Natural killer cell treated with Interleukin-12 subunit alpha and Interleukin-12 subunit beta and Interleukin-15 and Interleukin-18, amount 100 ng/mL, for 72 hours (primary cell): ENCODE measurements at regions not wholly inside any gene's neighbourhood (a gene's known extent, or its start where the extent isn't known, plus 50 kb on each side); places are given as distances from the start of the nearest gene placed in this dataset.

Source experiments
- ATAC-seq, 2 donors: fragments of 150-1000 bp; cut with Tn5 transposase in 1 of 2; sonication (Bioruptor Pico), chemical (Tn5 transposase) in 1 of 2; 2 replicates each; pipeline ENCODE4 v1.10.0; 2021
- DNase-seq: peaks from one replicate; pipeline ENCODE4 v3.0.0; 2022; ENCODE audit warnings: low spot score
- H3K27ac Mint-ChIP-seq, 2 donors: 1 replicate in 1 of 2; 2 replicates in 1 of 2; pipeline ENCODE4 v1.8.0; 2022; ENCODE audit warnings: mixed read lengths in 2 of 2, mild to moderate bottlenecking in 1 of 2, moderate library complexity in 1 of 2
- H3K27me3 Mint-ChIP-seq, 2 donors: 1 replicate in 1 of 2; 2 replicates in 1 of 2; pipeline ENCODE4 v1.8.0; 2022; ENCODE audit warnings: mixed read lengths in 2 of 2
- H3K36me3 Mint-ChIP-seq: one replicate; pipeline ENCODE4 v1.8.0; 2022; ENCODE audit warnings: mixed read lengths
- H3K4me1 Mint-ChIP-seq, 2 donors: 1 replicate in 1 of 2; 2 replicates in 1 of 2; pipeline ENCODE4 v1.8.0; 2022; ENCODE audit warnings: low read depth in 2 of 2, mixed read lengths in 2 of 2, mild to moderate bottlenecking in 1 of 2
- H3K4me3 Mint-ChIP-seq: one replicate; pipeline ENCODE4 v1.8.0; 2022; ENCODE audit warnings: mixed read lengths
- H3K9me3 Mint-ChIP-seq: 2 replicates; pipeline ENCODE4 v1.8.0; 2022; ENCODE audit warnings: mixed read lengths

GRCh38 chr12:113630625-113631024 is 159.0 kb upstream of the LHX5 start:
- no peak for DNase-seq
- Mint-ChIP-seq H3K9me3 (peaks cover 3% of the 10 kb centered on the region), H3K27ac (no peak overlapping the region), H3K36me3 (no peaks in the 10 kb centered on the region), H3K4me1 (no peaks in the 10 kb centered on the region), H3K27me3 (peaks cover 0 to 3% of the 10 kb centered on the region in 2 donors), H3K4me3 (no peak overlapping the region)
- no peak for ATAC-seq

- no peak overlapping the region for H3K27ac Mint-ChIP-seq
- peaks cover 3% of the 10 kb centered on the region for H3K9me3 Mint-ChIP-seq
- H3K36me3 Mint-ChIP-seq = no peaks in the 10 kb centered on the region
- H3K4me1 Mint-ChIP-seq = no peaks in the 10 kb centered on the region
- no peak overlapping the region for H3K4me3 Mint-ChIP-seq
- peaks cover 5 to 10% of the 10 kb centered on the region in 2 donors for H3K27me3 Mint-ChIP-seq
- DNase-seq (no peak), ATAC-seq (no peak)
These were observed 153.8 kb upstream of the LHX5 start for GRCh38 chr12:113625499-113625898.

- H3K27me3 Mint-ChIP-seq = peaks cover 13 to 15% of the 10 kb centered on the region in 2 donors
These were observed 150.7 kb upstream of the LHX5 start for GRCh38 chr12:113622410-113622809.

GRCh38 chr12:113620437-113620976 is 148.8 kb upstream of the LHX5 start:
- H3K9me3 Mint-ChIP-seq = peaks cover 3% of the 10 kb centered on the region
- no peak overlapping the region for H3K27ac Mint-ChIP-seq
- ATAC-seq (no peak), DNase-seq (no peak)
- no peak overlapping the region for H3K4me3 Mint-ChIP-seq
- H3K27me3 Mint-ChIP-seq = peaks cover 13 to 22% of the 10 kb centered on the region in 2 donors
- no peaks in the 10 kb centered on the region for H3K4me1 Mint-ChIP-seq
- no peaks in the 10 kb centered on the region for H3K36me3 Mint-ChIP-seq

More at GRCh38 chr12:113622410-113622809, 150.7 kb upstream of the LHX5 start:
- ATAC-seq = no peak
- H3K36me3 Mint-ChIP-seq = no peaks in the 10 kb centered on the region
- no peaks in the 10 kb centered on the region for H3K4me1 Mint-ChIP-seq
- no peak overlapping the region for H3K4me3 Mint-ChIP-seq
- no peak overlapping the region for H3K27ac Mint-ChIP-seq
- DNase-seq = no peak
- peaks cover 3% of the 10 kb centered on the region for H3K9me3 Mint-ChIP-seq

- no peaks in the 10 kb centered on the region for H3K36me3 Mint-ChIP-seq
These were observed 147.5 kb upstream of the LHX5 start for GRCh38 chr12:113619202-113619601.

GRCh38 chr12:113613414-113613813 is 141.7 kb upstream of the LHX5 start:
- no peak overlapping the region for H3K4me3 Mint-ChIP-seq
- DNase-seq (no peak), ATAC-seq (no peak)
- peaks cover 20 to 55% of the 10 kb centered on the region in 2 donors for H3K27me3 Mint-ChIP-seq
- H3K9me3 Mint-ChIP-seq = no peaks in the 10 kb centered on the region
- H3K36me3 Mint-ChIP-seq = peaks cover 5% of the 10 kb centered on the region
- no peak overlapping the region for H3K27ac Mint-ChIP-seq
- H3K4me1 Mint-ChIP-seq = no peaks in the 10 kb centered on the region

More at GRCh38 chr12:113619202-113619601, 147.5 kb upstream of the LHX5 start:
- Mint-ChIP-seq H3K27ac (no peak overlapping the region), H3K4me3 (no peak overlapping the region), H3K27me3 (peaks cover 13 to 30% of the 10 kb centered on the region in 2 donors), H3K4me1 (no peaks in the 10 kb centered on the region), H3K9me3 (no peaks in the 10 kb centered on the region)
- DNase-seq = no peak
- ATAC-seq = no peak

GRCh38 chr12:113612793-113613192 is 141.1 kb upstream of the LHX5 start:
- H3K27me3 Mint-ChIP-seq = peaks cover 23 to 55% of the 10 kb centered on the region in 2 donors
- no peak overlapping the region for H3K4me3 Mint-ChIP-seq
- H3K9me3 Mint-ChIP-seq = no peaks in the 10 kb centered on the region
- no peaks in the 10 kb centered on the region for H3K4me1 Mint-ChIP-seq
- no peak for DNase-seq
- H3K27ac Mint-ChIP-seq = no peak overlapping the region
- peaks cover 5% of the 10 kb centered on the region for H3K36me3 Mint-ChIP-seq
- no peak for ATAC-seq

- peaks cover 5% of the 10 kb centered on the region for H3K36me3 Mint-ChIP-seq
- no peak overlapping the region for H3K4me3 Mint-ChIP-seq
- peaks cover 23 to 55% of the 10 kb centered on the region in 2 donors for H3K27me3 Mint-ChIP-seq
- H3K4me1 Mint-ChIP-seq = no peaks in the 10 kb centered on the region
- ATAC-seq (no peak), DNase-seq (no peak)
- no peak overlapping the region for H3K27ac Mint-ChIP-seq
- H3K9me3 Mint-ChIP-seq = no peaks in the 10 kb centered on the region
These were observed 140.5 kb upstream of the LHX5 start for GRCh38 chr12:113612076-113612728.

- no peak for ATAC-seq
- H3K36me3 Mint-ChIP-seq = peaks cover 5% of the 10 kb centered on the region
- H3K4me1 Mint-ChIP-seq = no peaks in the 10 kb centered on the region
- peaks cover 23 to 49% of the 10 kb centered on the region in 2 donors for H3K27me3 Mint-ChIP-seq
- H3K4me3 Mint-ChIP-seq = no peak overlapping the region
- no peak overlapping the region for H3K27ac Mint-ChIP-seq
- DNase-seq = no peak
- H3K9me3 Mint-ChIP-seq = no peaks in the 10 kb centered on the region
These were observed 140.0 kb upstream of the LHX5 start for GRCh38 chr12:113611652-113612051.

- DNase-seq = no peak
- peaks cover 27 to 48% of the 10 kb centered on the region in 2 donors for H3K27me3 Mint-ChIP-seq
- H3K4me1 Mint-ChIP-seq = no peaks in the 10 kb centered on the region
- peaks cover 5% of the 10 kb centered on the region for H3K36me3 Mint-ChIP-seq
- no peak overlapping the region for H3K27ac Mint-ChIP-seq
- H3K4me3 Mint-ChIP-seq = no peak overlapping the region
- H3K9me3 Mint-ChIP-seq = no peaks in the 10 kb centered on the region
- no peak for ATAC-seq
These were observed 139.0 kb upstream of the LHX5 start for GRCh38 chr12:113610698-113611097.

- H3K27me3 Mint-ChIP-seq = peaks cover 27 to 47% of the 10 kb centered on the region in 2 donors
- no peak overlapping the region for H3K27ac Mint-ChIP-seq
- no peak overlapping the region for H3K4me3 Mint-ChIP-seq
- peaks cover 5% of the 10 kb centered on the region for H3K36me3 Mint-ChIP-seq
- no peaks in the 10 kb centered on the region for H3K4me1 Mint-ChIP-seq
- ATAC-seq = no peak
- no peak for DNase-seq
- no peaks in the 10 kb centered on the region for H3K9me3 Mint-ChIP-seq
These were observed 138.2 kb upstream of the LHX5 start for GRCh38 chr12:113609692-113610469.

- no peaks in the 10 kb centered on the region for H3K4me1 Mint-ChIP-seq
- H3K27ac Mint-ChIP-seq = no peak overlapping the region
- H3K27me3 Mint-ChIP-seq = peaks cover 7 to 16% of the 10 kb centered on the region in 2 donors
- H3K36me3 Mint-ChIP-seq = no peaks in the 10 kb centered on the region
- H3K4me3 Mint-ChIP-seq = no peak overlapping the region
- DNase-seq (no peak), ATAC-seq (no peak)
- no peaks in the 10 kb centered on the region for H3K9me3 Mint-ChIP-seq
These were observed 133.0 kb upstream of the LHX5 start for GRCh38 chr12:113604666-113605065.

GRCh38 chr12:113601656-113602263 is 130.1 kb upstream of the LHX5 start:
- DNase-seq (no peak), ATAC-seq (no peak)
- Mint-ChIP-seq H3K36me3 (no peaks in the 10 kb centered on the region), H3K4me1 (no peaks in the 10 kb centered on the region), H3K27me3 (peaks cover 0 to 19% of the 10 kb centered on the region in 2 donors), H3K4me3 (no peak overlapping the region), H3K27ac (no peak overlapping the region), H3K9me3 (no peaks in the 10 kb centered on the region)
